Posterior vena cava (tissue), 2 donors: ENCODE measurements at regions not wholly inside any gene's neighbourhood (a gene's known extent, or its start where the extent isn't known, plus 50 kb on each side); places are given as distances from the start of the nearest gene placed in this dataset.

Experiments used
- DNase-seq: peaks from one replicate; pipeline ENCODE4 v3.0.0-alpha.2; 2020; ENCODE audit warnings: low spot score
- intact Hi-C, 2 donors: fragments of 100-400 bp; cut with DNase I; formaldehyde crosslinking; loops; one replicate each; pipeline versions ENCODE4 v1.14.1 to v1.14.2; 2022 to 2023
- donor health status: DM: yes; HTN: yes; CAD: no.
- donor health status: DM: yes; HTN: yes; CAD: no.

- intact Hi-C loops: no loop called here
- DNase-seq: no peak
Measured at GRCh38 chr14:26765301-26765700, 167.5 kb upstream of the NOVA1 start.

- DNase-seq: peak; percentile 72
- intact Hi-C loops: no loop called here
Measured at GRCh38 chr14:26765768-26766520, 168.1 kb upstream of the NOVA1 start.

- intact Hi-C loops: no loop called here
- no peak for DNase-seq
Measured at GRCh38 chr14:26766726-26767125, 168.9 kb upstream of the NOVA1 start.

GRCh38 chr14:26773906-26774593 lies 176.2 kb upstream of the NOVA1 start:
- DNase-seq: no peak
- intact Hi-C loops: no loop called here

GRCh38 chr14:26775765-26776563 lies 178.1 kb upstream of the NOVA1 start:
- no peak for DNase-seq
- intact Hi-C loops: no loop called here

GRCh38 chr14:26791117-26791806 lies 193.4 kb upstream of the NOVA1 start:
- intact Hi-C loops: no loop called here
- no peak for DNase-seq

- intact Hi-C loops: no loop called here
- DNase-seq: no peak
Measured at GRCh38 chr14:26794731-26795130, 196.9 kb upstream of the NOVA1 start.

GRCh38 chr14:26808407-26808806 lies 210.6 kb upstream of the NOVA1 start:
- intact Hi-C loops: no loop called here
- DNase-seq: no peak

GRCh38 chr14:26810631-26811030 lies 212.8 kb upstream of the NOVA1 start:
- DNase-seq: no peak
- intact Hi-C loops: no loop called here

GRCh38 chr14:26811756-26812305 lies 214.0 kb upstream of the NOVA1 start:
- intact Hi-C loops: no loop called here
- DNase-seq: no peak

GRCh38 chr14:26820138-26820537 lies 222.3 kb upstream of the NOVA1 start:
- no peak for DNase-seq
- intact Hi-C loops: no loop called here

GRCh38 chr14:26820572-26820971 lies 222.7 kb upstream of the NOVA1 start:
- intact Hi-C loops: no loop called here
- DNase-seq: no peak

GRCh38 chr14:26828741-26829140 lies 230.9 kb upstream of the NOVA1 start:
- intact Hi-C loops: no loop called here
- DNase-seq: no peak

- no peak for DNase-seq
- intact Hi-C loops: no loop called here
Measured at GRCh38 chr14:26833621-26834176, 235.9 kb upstream of the NOVA1 start.

- DNase-seq: no peak
- intact Hi-C loops: no loop called here
Measured at GRCh38 chr14:26835979-26836570, 238.2 kb upstream of the NOVA1 start.

- intact Hi-C loops: no loop called here
- no peak for DNase-seq
Measured at GRCh38 chr14:26839481-26839880, 241.6 kb upstream of the NOVA1 start.

- DNase-seq: no peak
- intact Hi-C loops: no loop called here
Measured at GRCh38 chr14:26841326-26841725, 243.5 kb upstream of the NOVA1 start.

- DNase-seq: no peak
- intact Hi-C loops: no loop called here
Measured at GRCh38 chr14:26841920-26842741, 244.3 kb upstream of the NOVA1 start.
